ENCODE measurements at regions not wholly inside any gene's neighbourhood (a gene's known extent, or its start where the extent isn't known, plus 50 kb on each side); places are given as distances from the start of the nearest gene placed in this dataset.

GRCh38 chr7:116148108-116148507 is 62.2 kb upstream of the TES start:
- DNase-seq: no peak

DNA sequence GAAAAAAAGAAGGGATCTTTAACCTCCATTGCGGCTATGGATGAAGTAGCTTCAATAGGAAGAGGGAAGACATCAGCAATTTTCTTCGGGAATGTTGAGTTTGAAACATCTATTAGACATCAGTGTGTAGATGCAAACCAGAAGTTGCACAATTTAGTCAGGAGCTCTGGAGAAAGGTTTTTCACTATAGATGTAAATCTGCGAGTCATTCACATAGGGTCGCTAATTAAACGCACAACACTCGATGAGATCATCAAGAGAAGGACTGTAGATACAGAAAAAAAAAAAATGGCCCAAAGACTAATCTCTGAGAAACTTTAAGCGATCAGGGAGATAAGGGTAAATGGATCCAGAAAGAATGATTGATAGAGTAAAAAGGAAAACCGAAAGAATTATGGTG is 61.7 kb upstream of the TES start:
- DNase-seq: no peak

DNA sequence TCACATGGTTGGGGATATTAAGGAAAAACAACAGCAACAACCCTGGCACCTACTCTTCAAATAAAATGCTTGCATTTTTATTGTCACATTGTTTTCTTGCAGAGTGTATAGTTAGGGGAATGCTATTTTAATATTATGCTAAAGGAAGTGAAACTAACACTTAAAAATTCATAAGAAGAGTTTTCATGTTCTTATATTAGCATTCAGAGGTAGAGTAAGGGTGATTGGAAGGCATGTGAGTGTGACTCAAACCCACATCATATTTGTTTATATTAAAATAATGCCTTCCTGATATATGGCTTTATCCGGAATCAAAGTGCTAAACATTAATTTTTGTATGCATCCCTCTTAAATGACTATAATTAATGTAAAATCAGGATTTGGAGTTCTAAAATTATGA is 59.8 kb upstream of the TES start:
- DNase-seq: no peak

DNA sequence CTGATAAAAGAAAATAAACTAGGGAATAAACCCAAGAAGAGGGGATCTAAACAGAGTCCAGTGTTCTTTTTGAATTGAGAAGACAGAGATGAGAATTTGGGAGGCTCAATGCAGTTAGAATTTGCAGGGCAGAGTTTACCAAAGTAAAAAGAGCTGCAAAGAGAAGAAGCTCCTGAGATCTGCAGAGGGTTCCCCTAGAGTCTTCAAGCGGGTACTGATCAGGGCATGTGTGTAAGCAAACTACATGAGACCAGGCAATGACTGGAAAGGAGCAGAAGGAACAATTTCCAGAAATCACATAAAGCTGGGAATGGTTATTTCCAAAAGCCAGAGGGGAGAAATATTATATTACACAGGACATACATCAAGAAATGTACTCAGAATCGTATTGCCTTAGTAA is 58.1 kb upstream of the TES start:
- DNase-seq: no peak

- no peak for DNase-seq
Observed at GRCh38 chr7:116153050-116153449, 57.3 kb upstream of the TES start.

- no peak for DNase-seq
Observed at GRCh38 chr7:116159711-116160110, 50.6 kb upstream of the TES start.

Data from NCI-H1105 treated with DMSO at 0.1 percent for 48 hours (cell line).